IPS-18a (cell line): ENCODE measurements at regions not wholly inside any gene's neighbourhood (a gene's known extent, or its start where the extent isn't known, plus 50 kb on each side); places are given as distances from the start of the nearest gene placed in this dataset.
"Not testable (repeated sequence)": the region's sequence is repeated elsewhere in the genome, so short reads cannot be mapped to it uniquely, and the experiment has no call there.

ENCODE experiments used
- H3K27ac ChIP-seq: one replicate; pipeline ENCODE4 v1.5.1; 2013; ENCODE audit warnings: low read length
- H3K27me3 ChIP-seq: one replicate; pipeline ENCODE4 v1.6.1; 2013; ENCODE audit warnings: mild to moderate bottlenecking, low read length; ENCODE audit not compliant: control insufficient read depth, insufficient read depth
- H3K36me3 ChIP-seq: one replicate; pipeline ENCODE4 v1.6.1; 2013; ENCODE audit warnings: low read depth, low read length; ENCODE audit not compliant: control insufficient read depth
- H3K4me1 ChIP-seq: one replicate; pipeline ENCODE4 v1.6.1; 2013; ENCODE audit warnings: low read depth, low read length; ENCODE audit not compliant: control insufficient read depth
- H3K4me3 ChIP-seq: one replicate; pipeline ENCODE4 v1.5.1; 2013; ENCODE audit warnings: low read length
- H3K9ac ChIP-seq: one replicate; pipeline ENCODE4 v1.6.1; 2013; ENCODE audit warnings: mild to moderate bottlenecking, low read length, moderate library complexity
- H3K9me3 ChIP-seq: one replicate; pipeline ENCODE4 v1.6.1; 2013; ENCODE audit warnings: low read depth, low read length; ENCODE audit not compliant: control insufficient read depth

- not testable (repeated sequence) for H3K9me3 ChIP-seq, H3K4me1 ChIP-seq, H3K36me3 ChIP-seq, H3K9ac ChIP-seq, H3K4me3 ChIP-seq, H3K27ac ChIP-seq
- peaks cover 15% of the 10 kb centered on the region for H3K27me3 ChIP-seq
Observed at GRCh38 chr1:148366136-148366753, 116.9 kb downstream of the PPIAL4G start.

- H3K4me3 ChIP-seq, H3K9ac ChIP-seq, H3K4me1 ChIP-seq, H3K9me3 ChIP-seq, H3K27ac ChIP-seq, H3K36me3 ChIP-seq: not testable (repeated sequence)
- peaks cover 26% of the 10 kb centered on the region for H3K27me3 ChIP-seq
Observed at GRCh38 chr1:148365151-148365550, 118.0 kb downstream of the PPIAL4G start.

GRCh38 chr1:148363979-148364378 is 119.1 kb downstream of the PPIAL4G start:
- not testable (repeated sequence) for H3K4me3 ChIP-seq, H3K9ac ChIP-seq, H3K27ac ChIP-seq, H3K36me3 ChIP-seq, H3K4me1 ChIP-seq, H3K9me3 ChIP-seq
- H3K27me3 ChIP-seq: peaks cover 26% of the 10 kb centered on the region

- Histone ChIP-seq H3K9me3 (no peaks in the 10 kb centered on the region), H3K4me1 (peaks cover 4% of the 10 kb centered on the region), H3K36me3 (no peaks in the 10 kb centered on the region), H3K27ac (no peak overlapping the region), H3K27me3 (peaks cover 26% of the 10 kb centered on the region), H3K9ac (no peak overlapping the region), H3K4me3 (no peak overlapping the region)
Observed at GRCh38 chr1:148363439-148363810, 119.7 kb downstream of the PPIAL4G start.

- no peak overlapping the region for H3K9ac ChIP-seq
- H3K36me3 ChIP-seq: no peaks in the 10 kb centered on the region
- H3K9me3 ChIP-seq: no peaks in the 10 kb centered on the region
- H3K4me1 ChIP-seq: peaks cover 4% of the 10 kb centered on the region
- peak overlapping the region; percentile 27 for H3K4me3 ChIP-seq
- H3K27me3 ChIP-seq: peaks cover 26% of the 10 kb centered on the region
- H3K27ac ChIP-seq: no peak overlapping the region
Observed at GRCh38 chr1:148362626-148363438, 120.3 kb downstream of the PPIAL4G start.

- Histone ChIP-seq H3K9me3 (no peaks in the 10 kb centered on the region), H3K36me3 (no peaks in the 10 kb centered on the region), H3K4me3 (peak overlapping the region; percentile 52), H3K27me3 (peaks cover 26% of the 10 kb centered on the region), H3K27ac (no peak overlapping the region), H3K4me1 (peaks cover 4% of the 10 kb centered on the region), H3K9ac (no peak overlapping the region)
Observed at GRCh38 chr1:148362216-148362611, 120.9 kb downstream of the PPIAL4G start.

GRCh38 chr1:148361427-148362215 is 121.5 kb downstream of the PPIAL4G start:
- H3K9me3 ChIP-seq, H3K27ac ChIP-seq, H3K4me1 ChIP-seq, H3K36me3 ChIP-seq, H3K9ac ChIP-seq: not testable (repeated sequence)
- peaks cover 29% of the 10 kb centered on the region for H3K27me3 ChIP-seq
- peak overlapping the region; percentile 52 for H3K4me3 ChIP-seq

- Histone ChIP-seq H3K4me3 (no peak overlapping the region), H3K36me3 (no peaks in the 10 kb centered on the region), H3K27ac (no peak overlapping the region), H3K9ac (no peak overlapping the region), H3K27me3 (peaks cover 67% of the 10 kb centered on the region), H3K9me3 (no peaks in the 10 kb centered on the region), H3K4me1 (peaks cover 4% of the 10 kb centered on the region)
Observed at GRCh38 chr1:148357037-148357436, 126.1 kb downstream of the PPIAL4G start.

- Histone ChIP-seq H3K27me3 (peaks cover 57% of the 10 kb centered on the region), H3K9ac (no peak overlapping the region), H3K4me1 (no peaks in the 10 kb centered on the region), H3K36me3 (no peaks in the 10 kb centered on the region), H3K27ac (no peak overlapping the region), H3K9me3 (no peaks in the 10 kb centered on the region), H3K4me3 (no peak overlapping the region)
Observed at GRCh38 chr1:148355976-148356375, 127.1 kb downstream of the PPIAL4G start.

- no peak overlapping the region for H3K9ac ChIP-seq
- peaks cover 49% of the 10 kb centered on the region for H3K27me3 ChIP-seq
- H3K9me3 ChIP-seq: no peaks in the 10 kb centered on the region
- no peaks in the 10 kb centered on the region for H3K4me1 ChIP-seq
- H3K36me3 ChIP-seq: no peaks in the 10 kb centered on the region
- H3K4me3 ChIP-seq: peak overlapping the region; percentile 64
- no peak overlapping the region for H3K27ac ChIP-seq
Observed at GRCh38 chr1:148354913-148355308, 128.2 kb downstream of the PPIAL4G start.

- H3K9ac ChIP-seq: no peak overlapping the region
- no peak overlapping the region for H3K27ac ChIP-seq
- peak overlapping the region; percentile 64 for H3K4me3 ChIP-seq
- H3K9me3 ChIP-seq: no peaks in the 10 kb centered on the region
- H3K27me3 ChIP-seq: peaks cover 49% of the 10 kb centered on the region
- no peaks in the 10 kb centered on the region for H3K4me1 ChIP-seq
- H3K36me3 ChIP-seq: no peaks in the 10 kb centered on the region
Observed at GRCh38 chr1:148354284-148354912, 128.7 kb downstream of the PPIAL4G start.
